ENCODE measurements at regions not wholly inside any gene's neighbourhood (a gene's known extent, or its start where the extent isn't known, plus 50 kb on each side); places are given as distances from the start of the nearest gene placed in this dataset.
"Not testable (repeated sequence)": the region's sequence is repeated elsewhere in the genome, so short reads cannot be mapped to it uniquely, and the experiment has no call there.

DNA sequence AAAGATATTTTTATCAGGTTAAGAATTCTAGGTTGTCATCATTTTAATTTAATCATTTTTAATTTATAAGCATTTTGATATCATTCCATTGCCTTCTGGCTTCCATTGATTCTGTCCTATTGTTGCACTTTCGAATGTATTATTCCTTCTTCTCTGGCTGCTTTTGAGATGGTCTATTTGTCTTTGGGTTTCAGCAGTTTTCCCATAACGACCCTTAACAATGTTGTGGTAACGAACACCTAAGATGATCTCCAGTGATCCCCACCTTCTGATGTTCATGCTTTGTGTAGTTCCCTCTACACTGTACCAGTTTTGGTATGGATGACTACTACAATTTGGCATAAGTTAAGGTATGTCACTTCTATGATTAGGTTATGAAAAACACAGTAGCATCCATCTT is 59.9 kb downstream of the MINAR1 start:
- DNase-seq = no peak

DNA sequence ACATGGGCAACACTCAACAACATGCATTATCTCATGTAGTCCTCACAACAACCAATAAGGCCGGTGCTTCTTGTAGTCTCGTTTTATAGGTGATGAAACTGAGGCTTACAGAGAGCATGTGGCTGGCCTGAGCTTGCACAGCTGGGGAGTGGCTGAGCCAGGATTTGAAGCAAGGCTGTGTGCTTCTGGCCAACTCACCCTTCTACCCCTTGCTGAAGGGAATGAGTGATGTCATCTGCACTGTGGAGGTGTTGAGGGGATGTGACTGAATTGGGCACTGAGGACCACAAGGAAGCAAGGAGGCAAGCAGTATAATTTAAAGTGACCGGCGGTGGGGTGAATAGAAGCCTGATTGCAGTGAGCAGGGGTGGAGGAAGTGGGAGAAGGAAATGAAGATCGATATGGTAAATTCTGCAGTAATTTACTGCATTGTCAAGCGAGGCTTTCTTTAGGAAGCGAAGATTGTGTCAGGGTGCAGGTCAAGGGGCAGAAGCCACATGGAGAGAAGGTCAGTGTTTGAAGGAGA is 62.3 kb downstream of the MINAR1 start:
- no peak for DNase-seq

DNA sequence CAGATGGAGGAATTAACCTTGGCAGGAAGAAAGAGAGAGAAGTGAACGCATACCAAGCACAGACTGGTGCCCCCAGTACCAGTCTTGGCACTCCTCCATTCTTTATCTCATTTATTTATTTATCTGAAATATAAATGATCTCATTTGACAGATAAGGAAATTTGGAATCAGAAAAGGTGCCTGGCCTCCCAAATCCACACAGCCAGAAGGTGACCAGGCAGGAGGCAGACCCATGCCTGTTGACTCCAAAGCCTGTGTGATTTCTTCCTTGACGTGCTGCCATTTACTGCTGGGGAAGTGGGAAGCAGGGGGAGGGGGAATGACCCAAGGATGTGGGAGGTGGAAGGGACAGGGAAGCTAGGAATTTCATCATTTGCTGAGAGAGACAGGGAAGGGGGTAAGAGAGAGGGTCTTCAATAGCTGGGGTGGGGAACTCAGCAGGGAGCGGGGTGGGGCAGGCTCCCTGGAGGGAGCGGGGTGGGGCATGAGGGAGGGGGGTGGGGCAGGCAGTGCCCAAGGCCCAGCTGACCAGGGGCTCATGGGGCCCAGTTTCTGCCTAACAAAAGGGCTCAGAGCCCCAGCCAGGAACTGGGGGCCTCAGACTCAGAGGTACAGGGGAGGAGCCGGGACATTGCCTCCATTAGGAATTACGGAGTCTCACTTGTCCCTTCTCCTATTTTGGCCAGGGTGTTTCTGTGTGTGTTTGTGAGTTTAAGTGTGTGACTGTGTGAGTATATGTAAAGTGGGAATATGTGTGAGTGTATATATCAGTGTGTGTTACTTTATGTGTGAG is 63.0 kb downstream of the MINAR1 start:
- DNase-seq = no peak

DNA sequence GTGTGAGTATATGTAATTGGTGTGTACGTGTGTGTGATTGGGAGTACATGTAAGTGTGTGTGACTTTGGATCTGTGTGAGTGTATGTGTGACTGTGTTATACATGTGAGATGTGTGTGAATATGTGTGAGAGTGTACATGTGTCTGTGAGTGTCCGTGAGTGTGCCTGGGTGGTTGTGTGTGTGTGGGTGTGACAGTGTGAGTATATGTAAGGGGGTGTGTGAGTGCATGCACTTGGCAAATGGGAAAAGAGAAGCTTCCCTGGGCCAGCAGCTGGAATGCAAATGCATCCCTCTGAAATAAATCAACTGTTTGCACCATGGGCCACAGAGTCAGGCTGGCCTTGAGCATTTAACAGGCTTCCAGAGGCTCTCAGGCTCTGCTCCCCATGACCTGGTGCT is 63.6 kb downstream of the MINAR1 start:
- no peak for DNase-seq

DNA sequence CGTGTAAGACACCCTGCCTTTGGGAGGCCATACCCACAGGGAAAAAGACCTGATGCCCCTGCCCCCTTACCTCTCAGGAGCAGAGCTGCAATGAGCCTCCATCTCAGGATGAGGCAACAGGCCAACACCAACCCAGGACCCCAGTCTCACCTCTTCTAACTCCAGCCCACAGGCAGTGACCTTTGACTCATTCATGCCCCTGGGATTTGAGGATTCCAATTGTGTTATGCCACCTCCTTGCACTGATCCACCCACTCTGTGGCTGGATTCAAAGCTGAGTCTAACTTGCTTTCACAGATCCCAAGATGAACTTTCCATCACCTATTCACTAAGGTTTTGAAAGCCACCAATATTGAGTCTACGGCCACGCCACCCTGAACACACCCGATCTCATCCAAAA is 64.7 kb downstream of the MINAR1 start:
- no peak for DNase-seq

DNA sequence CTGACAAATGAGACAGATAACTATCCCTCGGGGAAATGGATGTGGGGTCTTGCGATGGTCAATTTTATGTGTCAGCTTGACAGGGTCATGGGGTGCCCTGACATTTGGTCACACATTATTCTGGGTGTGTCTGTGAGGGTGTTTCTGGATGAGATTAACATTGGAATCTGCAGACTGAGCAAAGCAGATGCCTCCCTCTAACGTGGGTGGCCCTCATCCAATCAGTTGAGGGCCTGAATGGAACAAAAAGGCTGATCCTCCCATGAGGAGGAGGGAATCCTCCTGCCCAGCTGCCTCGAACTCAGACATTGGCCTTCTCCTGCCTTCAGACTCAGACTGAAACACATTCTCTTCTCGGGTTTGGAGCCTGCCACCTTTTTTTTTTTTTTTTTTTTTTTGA is 69.0 kb downstream of the MINAR1 start:
- DNase-seq = no peak

DNA sequence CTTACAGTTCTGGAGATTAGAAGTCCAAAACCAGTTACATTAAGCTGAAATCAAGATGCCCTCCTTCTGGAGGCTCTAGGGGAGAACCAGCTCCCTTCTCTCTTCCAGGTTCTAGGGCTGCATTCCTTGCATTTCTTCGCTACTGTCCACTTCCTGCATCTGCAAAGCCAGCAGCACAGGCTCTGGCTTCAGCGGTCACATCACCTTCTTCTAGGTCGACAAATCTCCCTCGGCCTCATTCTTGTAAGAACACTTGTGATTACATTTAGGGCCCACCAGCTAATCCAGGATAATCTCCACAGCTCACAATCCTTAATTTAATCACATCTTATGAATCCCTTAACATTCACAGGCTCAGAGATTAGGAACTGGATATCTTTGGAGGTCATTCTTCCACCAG is 73.8 kb downstream of the MINAR1 start:
- DNase-seq = no peak

DNA sequence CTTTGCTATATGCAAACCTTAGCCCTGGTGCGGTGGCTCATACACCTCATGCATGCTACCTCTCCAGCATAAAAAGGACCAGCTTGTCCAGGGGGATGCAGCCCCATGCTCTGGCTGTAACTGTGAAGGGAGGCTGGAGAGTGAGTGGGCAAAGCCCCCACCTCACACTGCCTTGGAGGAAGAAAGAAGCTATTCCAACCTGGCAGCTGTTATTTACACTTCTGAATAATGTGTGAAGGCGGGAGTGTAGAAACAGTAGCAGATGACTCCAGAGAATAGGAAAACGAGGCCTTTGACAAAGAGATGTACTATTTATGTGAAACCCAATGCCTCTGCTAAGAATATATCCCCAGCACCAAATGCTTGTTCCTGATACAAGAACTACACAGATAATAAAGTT is 80.7 kb downstream of the MINAR1 start:
- DNase-seq = not testable (repeated sequence)

DNA sequence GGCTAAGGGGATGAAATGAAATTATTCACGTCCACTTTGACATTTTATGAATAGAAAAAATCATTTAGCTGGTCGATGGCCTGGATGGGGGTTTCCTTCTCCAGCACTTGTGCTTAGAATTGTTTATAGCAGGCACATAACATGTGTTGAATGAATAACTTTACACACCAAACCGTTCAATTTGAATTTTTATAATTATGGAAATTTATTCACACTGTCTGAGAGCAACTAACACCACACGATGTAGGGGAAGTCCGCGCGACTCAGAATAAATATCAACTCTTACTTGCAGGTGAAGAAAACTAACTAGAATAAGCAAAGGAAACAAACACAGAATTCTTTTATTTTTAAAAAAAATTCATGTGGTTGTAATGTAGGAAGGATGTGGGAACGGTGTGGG is 81.3 kb downstream of the MINAR1 start:
- DNase-seq = no peak

DNA sequence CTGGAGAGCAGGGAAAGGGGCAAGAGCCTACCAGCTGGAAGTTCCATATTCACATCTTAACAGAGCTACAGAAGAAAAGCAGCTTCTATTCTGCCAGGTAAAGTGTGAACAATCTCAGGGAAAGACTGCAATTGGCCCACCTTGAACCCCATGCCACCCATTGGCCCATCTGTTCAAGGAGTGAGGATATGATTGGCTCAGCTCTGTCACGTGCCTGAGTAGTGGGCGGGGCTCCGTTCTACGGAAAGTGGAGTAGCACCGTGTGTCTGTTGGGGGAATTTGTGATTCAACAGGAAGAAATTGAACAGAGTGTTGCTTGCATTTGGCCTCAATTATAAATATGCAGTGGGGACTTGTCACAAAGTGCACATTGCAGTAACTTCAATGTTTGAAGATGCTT is 81.8 kb downstream of the MINAR1 start:
- no peak for DNase-seq

DNA sequence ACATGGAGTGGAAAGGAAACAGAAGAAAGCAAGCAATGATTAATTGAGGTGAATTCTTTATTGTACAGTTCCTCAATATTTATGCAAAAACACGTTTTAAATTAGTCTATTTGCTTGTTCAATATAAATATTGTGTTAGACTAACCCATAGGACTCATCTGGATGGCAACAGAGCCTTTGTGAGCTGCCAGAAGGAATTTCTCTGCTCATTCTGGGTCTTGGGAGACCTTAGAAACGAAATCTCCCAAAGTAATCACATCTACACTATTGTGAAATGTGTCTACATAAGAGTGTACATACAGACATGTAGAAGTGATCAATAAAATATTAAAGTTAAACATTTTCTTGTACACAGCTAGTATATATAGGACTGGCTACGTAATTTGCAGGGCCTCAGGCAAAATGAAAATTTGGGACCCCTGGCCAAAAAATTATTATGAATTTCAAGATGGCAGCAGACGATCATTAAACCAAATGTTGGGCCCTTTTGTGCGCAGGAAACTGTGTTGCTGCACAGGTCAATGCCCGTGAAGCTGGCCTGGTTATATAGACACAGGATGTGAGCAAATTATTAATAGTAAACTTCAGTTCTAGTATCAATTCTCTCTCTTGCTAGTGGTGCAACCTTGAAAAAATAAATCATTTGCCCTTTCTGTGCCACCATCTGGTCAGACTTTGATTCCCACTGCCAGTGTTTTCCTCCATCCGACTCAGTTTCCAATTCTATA is 83.3 kb downstream of the MINAR1 start:
- DNase-seq = no peak

DNA sequence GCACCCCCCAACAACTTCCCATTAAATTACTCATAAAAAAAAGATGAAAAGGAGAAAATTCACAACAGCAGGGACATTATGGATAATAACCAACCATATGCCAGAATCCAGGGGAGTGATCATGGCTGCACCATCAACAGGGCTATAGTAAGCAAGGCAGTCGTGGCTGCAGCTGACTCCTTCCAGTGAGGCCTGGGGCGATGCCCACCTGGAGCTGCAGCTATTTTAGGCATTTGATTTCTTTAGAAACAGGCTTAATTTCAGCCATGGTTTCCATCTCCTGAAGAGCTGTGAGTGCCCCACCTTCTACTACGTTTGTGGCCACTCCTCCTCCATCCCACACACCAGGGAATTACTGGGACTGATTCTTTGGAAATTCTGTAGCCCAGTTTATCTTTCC is 84.0 kb downstream of the MINAR1 start:
- no peak for DNase-seq

DNA sequence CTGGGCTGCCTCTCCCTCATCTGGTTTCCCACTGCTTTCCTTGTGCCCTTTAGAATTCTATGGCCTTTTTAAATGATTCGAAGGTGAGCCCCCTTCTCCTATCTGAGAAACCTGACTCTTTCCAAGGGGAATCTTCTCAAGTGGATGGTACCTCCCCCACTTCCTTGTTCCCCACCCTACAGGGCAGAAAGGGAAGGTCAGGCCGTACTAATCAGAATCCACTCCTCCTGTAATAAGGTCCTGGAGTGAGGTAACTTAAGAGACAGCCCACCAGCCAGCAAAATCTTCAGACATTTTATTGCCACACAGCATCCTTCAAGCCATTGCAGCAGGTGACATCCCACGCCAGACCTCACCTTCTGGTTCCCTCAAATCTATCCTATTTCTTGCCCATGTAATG is 84.5 kb downstream of the MINAR1 start:
- DNase-seq = no peak

DNA sequence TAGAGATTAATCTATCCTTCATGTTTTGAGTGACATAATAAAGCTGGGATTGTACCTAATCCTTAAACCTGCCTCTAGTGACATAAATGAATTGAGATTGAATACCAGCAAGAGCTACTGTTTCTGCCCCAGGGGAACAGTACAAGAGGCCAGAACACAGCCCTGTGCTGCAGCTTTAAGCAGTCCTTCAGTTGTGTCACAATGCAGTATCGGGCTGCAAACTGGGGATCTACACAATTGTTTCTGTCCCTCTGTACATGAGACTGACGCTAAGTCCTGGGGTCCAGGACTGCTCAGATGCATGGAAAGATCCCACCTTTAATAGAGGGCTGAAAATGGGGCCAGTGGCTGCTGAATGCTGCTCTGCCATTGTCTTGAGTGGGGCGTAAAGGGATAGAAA is 87.5 kb downstream of the MINAR1 start:
- no peak for DNase-seq

DNA sequence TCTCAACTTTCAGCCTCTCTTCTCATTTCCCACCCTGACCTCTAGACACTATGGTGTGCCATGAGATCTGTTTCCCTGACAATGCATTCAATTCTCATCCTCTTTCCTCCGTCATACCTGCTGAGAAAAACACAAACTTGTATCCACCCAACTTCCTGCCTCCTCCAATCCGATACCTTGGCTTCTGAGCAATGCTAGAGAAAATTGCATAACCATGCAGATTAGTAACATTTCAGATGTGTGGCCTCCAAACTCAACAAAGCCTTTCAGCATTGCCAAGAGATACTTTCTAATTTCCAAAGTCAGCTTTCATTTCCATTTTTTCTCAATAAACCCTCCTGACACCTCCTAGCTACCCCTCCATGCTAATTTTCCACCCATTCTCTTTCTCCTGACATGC is 88.5 kb downstream of the MINAR1 start:
- DNase-seq = no peak

DNA sequence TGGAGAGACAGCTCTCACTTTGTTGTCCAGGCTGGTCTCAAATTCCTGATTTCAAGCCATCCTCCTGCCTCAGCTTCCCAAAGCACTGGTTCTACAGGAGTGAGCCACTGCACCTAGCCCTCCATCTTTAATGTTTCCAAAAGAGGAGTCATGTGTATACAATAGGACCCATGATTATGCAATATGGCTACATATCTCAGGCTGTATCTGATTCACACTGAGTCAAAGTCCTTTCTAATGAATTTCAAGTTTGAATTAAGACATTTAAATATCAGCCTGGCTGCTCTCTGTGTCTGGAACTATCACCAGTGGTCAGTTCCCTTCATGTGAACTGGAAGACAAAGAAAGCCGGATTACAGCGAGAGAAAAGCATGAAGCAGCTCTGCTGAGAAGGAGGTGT is 90.5 kb downstream of the MINAR1 start:
- no peak for DNase-seq

DNA sequence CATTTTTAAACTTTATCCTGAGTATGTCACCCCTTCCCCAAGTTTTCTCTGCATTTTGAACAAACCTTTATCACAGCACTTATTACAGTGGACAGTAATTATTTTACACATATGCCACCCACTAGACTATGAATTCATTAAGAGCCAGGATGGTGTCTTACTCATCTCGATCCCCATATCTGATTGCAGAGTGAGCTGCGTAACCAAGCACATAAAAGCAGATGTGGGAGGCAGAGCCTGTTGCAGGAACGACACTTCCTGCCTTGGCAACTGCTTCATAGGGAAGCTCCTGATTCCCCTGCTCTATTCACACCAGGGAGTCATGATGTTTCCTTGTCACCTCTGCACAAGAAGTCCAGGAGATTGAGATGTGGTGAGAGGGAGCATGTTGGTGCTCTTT is 91.1 kb downstream of the MINAR1 start:
- DNase-seq = no peak

DNA sequence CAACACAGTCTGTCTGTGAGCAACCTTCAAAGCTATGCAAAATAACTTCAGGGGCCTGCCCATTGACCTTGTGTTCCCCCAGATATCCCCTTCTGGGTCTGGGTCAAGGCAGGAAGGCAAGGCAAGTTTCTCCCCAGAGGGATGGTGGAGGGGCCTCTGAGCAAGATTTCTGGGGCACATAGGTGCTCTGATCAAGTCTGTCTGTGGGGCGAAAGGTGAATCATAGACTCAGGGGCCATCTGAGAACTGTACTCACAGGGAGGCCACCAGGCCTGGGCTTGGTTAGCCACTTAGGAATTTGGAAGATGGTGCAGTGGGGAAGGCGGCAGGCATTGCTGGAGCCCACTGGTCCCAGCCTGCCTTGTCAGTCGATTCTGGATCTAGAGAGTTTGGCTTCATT is 92.4 kb downstream of the MINAR1 start:
- no peak for DNase-seq

DNA sequence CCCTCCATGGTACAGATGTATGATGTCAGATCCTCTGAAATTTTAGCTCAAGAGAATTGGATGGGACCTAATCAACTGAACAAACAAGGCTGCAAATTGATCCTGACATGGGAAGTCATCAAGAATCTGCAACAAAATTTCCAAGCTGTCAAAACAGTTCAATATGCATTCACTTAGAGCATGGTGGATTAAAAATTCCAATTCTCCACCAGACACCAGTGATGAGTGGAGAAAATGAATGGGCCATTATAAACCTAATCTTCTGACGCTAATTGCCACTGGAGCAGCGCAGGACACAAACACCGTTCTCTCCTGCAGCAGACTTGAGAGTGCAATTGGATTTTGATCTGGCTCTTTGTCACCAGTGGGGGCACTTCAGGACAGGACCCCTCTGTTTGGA is 94.2 kb downstream of the MINAR1 start:
- DNase-seq = no peak

DNA sequence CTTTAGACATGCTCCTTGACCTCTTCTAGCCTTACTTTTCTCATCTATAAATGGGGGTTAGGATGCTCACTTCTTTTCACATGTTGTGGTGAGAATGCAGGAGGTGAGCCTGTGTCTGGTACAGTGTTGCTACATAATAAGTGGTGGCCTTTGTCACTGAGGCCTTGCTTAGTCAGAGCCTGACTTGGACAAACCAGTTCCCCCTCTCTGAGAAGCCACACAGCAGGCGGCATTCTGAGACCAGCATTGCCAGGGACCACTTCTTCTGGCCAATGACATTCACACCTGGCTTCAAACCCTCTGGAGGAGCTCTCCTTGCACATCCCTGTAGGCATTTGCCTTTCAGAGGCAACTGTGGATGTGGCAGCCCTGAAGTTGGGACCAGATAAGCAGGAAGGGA is 95.7 kb downstream of the MINAR1 start:
- DNase-seq = no peak

DNA sequence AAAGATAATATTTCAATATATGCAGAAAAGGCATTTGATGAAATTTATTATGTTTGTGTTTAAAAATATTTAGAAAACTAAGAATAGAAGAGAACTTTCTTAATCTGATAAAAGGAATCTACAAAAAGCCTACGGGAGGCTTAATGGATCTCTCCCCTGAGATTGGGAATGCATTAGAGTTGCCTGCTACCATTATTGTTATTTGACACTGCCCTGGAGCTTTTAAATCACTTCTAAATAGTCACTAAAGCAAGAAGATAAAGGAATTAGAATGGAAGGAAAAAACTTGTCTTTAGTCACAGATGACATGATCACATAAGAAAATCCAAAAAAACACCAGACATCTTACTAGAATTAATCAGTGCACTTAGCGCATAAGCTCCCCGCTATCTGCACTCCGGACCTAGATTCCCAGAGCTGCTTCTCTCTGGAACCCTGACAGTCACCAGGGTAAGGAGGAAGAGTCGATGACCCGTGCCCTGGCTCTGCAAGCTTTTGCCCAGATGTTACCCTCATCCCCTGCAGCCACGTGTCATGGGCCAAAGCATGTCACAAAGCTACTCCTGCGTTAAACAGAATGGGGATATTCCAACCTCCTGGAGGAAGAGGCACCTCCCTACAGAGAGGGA is 97.1 kb downstream of the MINAR1 start:
- DNase-seq = no peak

DNA sequence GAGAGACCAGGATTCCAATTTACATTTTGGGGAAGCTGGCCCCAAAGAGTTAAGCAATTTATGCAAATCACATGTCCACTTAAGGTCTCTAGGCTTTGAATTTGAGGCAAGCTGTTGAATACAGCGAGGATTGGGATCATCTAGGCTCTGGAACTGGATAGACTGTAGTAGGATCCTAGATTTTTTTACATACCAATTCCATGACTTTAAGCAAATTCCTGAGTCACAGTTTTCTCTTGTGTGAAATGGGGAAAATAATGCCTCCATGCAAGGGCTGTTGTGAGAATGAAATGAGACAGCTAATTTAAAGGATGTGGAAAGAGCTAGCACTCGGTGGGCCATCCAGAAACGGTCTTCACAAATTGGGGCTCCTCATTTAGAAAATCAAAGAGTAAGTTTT is 103.4 kb downstream of the MINAR1 start:
- DNase-seq = no peak

DNA sequence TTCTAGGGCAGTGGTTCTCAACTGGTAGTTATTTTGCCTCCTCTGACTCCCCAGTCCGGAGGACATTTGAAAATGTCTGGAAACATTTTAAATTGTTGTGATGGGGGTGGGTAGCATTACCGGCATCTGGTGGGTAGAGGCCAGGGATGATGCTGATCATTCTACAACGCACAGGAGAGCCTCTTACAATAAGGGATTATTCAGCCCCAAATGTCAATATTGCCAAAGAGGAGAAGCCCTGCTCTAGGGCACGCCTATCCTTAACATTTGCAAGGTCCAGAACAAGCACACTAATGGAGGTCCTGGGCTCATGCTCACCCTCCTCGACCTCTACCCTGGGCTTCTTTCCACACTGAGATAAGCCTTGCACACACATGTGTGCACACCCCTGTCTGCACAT is 106.4 kb downstream of the MINAR1 start:
- no peak for DNase-seq

DNA sequence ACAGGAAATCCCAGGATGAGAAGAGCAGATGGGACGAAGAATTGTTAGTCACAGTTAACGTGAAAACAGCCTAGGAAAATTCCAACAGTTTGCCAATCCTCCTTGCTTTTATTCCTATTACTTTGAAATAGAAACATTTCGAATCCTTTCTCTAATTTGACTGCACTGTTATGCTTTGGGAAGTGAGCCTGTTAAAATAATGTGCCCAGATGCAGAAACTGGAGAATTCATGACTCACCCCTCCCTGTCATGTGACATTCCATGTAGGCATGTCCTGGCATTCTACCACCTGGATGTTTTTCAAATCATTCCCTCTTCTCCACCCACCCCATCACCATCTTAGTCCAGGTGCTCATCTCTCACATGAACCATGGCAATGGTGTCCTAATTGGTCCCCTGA is 107.3 kb downstream of the MINAR1 start:
- no peak for DNase-seq
